ENCODE measurements at regions not wholly inside any gene's neighbourhood (a gene's known extent, or its start where the extent isn't known, plus 50 kb on each side); places are given as distances from the start of the nearest gene placed in this dataset.

DNA sequence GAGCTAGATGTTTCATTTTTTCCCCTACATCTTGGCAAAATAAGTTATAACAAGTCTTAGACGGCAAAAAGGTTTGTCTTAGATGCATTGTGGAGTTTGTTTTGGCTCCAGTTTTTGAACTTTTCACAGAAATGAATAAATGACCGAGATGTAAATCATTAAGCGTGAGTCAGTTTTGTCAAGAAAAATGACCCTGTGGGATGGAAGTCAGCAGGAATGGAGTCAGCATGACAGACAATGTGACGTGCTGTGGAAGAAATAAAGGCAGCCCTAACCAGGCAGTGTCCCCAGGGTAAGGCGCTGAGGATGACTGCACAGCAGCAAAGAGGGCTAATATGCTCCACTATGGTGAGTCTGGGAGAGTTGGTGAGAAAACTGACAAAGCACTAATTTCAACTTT, 163.2 kb downstream of the NOC3L start:
- no peak overlapping the region for H3K4me3 ChIP-seq
- H3K36me3 ChIP-seq: no peaks in the 10 kb centered on the region
- H3K27me3 ChIP-seq: no peaks in the 10 kb centered on the region
- H3K9me3 ChIP-seq: no peaks in the 10 kb centered on the region
- H3K27ac ChIP-seq: no peak overlapping the region
- H3K4me1 ChIP-seq: peaks cover 0 to 1% (median 0%) of the 10 kb centered on the region in 3 donors
- intact Hi-C loops (cut with DNase I): no loop called here
- WGBS, 2 donors: 38 to 54% methylated on average over 5 of the region's 5 CpGs
- TF ChIP-seq, protein P1, sequence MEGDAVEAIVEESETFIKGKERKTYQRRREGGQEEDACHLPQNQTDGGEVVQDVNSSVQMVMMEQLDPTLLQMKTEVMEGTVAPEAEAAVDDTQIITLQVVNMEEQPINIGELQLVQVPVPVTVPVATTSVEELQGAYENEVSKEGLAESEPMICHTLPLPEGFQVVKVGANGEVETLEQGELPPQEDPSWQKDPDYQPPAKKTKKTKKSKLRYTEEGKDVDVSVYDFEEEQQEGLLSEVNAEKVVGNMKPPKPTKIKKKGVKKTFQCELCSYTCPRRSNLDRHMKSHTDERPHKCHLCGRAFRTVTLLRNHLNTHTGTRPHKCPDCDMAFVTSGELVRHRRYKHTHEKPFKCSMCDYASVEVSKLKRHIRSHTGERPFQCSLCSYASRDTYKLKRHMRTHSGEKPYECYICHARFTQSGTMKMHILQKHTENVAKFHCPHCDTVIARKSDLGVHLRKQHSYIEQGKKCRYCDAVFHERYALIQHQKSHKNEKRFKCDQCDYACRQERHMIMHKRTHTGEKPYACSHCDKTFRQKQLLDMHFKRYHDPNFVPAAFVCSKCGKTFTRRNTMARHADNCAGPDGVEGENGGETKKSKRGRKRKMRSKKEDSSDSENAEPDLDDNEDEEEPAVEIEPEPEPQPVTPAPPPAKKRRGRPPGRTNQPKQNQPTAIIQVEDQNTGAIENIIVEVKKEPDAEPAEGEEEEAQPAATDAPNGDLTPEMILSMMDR (IDR thresholded peaks at IDR 0.05): no peak
- no peak for TF ChIP-seq POLR2A (IDR thresholded peaks at IDR 0.05)
- no peak for DNase-seq

DNA sequence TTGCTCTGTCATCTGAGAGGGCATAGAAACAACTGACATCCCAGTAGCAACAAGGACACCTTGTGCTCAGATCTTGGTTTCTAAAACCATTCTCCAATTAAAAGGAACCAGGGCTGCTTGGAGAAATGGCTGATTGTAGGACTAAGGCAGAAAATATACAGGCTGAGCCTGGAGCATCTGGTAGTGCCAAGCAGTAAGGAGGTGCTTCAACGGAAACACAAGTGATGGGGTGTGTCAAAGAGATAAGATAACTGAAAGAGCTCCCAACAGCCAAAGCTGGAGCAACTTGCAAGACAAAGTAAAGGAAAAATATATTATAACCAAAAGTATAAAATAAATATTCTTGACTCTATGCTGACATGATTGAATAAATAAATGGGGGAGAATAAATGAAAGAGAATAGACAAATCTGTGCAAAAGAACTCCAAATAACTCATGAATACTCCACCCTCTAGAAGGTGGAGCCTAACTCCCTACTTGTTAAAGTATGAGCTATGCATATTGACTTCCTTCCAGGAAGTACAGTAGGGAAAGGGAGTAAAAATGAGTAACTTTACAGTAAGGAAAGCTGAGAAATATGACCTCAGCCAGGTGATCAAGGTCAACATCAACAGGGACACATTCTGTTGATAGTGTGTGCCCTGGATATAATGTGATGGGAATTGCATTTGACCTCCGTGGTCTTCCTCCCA, 162.4 kb downstream of the NOC3L start:
- DNase-seq: no peak
- TF ChIP-seq, protein P1 (IDR thresholded peaks at IDR 0.05): no peak
- TF ChIP-seq POLR2A (IDR thresholded peaks at IDR 0.05): no peak
- Histone ChIP-seq H3K4me1 (no peaks in the 10 kb centered on the region), H3K4me3 (no peak overlapping the region), H3K36me3 (no peaks in the 10 kb centered on the region), H3K27ac (no peak overlapping the region), H3K27me3 (no peaks in the 10 kb centered on the region), H3K9me3 (no peaks in the 10 kb centered on the region)
- intact Hi-C loops (cut with DNase I): no loop called here
- WGBS, 2 donors: 78 to 80% methylated on average over 2 of the region's 2 CpGs

DNA sequence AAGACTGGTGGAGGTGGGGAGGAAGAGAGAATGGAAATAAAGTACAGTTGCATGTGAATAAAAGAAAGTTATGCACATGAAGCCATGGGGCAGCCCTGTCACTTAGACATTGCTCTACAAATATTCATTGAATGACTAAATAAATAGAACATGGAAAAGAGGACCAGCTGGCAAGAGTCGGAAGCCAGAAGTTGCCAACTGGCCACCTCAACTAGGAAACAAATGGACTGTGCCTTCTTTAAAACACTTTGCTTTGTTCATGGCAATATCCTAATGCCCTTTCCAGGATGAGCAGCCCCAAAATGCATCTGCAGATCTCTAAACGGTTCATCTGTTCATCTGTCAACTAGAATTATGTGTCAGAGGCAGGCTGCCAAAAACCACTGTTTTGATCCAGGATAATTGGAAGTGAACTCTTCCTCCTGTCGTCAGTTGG, 157.3 kb downstream of the NOC3L start:
- Histone ChIP-seq H3K4me1 (no peaks in the 10 kb centered on the region), H3K9me3 (no peaks in the 10 kb centered on the region), H3K4me3 (no peak overlapping the region), H3K27ac (no peak overlapping the region), H3K36me3 (no peaks in the 10 kb centered on the region), H3K27me3 (no peaks in the 10 kb centered on the region)
- intact Hi-C loops (cut with DNase I): no loop called here
- WGBS, 2 donors: 30 to 34% methylated on average over 3 of the region's 3 CpGs
- no peak for DNase-seq
- TF ChIP-seq, protein P1 (IDR thresholded peaks at IDR 0.05): no peak
- TF ChIP-seq POLR2A (IDR thresholded peaks at IDR 0.05): no peak

DNA sequence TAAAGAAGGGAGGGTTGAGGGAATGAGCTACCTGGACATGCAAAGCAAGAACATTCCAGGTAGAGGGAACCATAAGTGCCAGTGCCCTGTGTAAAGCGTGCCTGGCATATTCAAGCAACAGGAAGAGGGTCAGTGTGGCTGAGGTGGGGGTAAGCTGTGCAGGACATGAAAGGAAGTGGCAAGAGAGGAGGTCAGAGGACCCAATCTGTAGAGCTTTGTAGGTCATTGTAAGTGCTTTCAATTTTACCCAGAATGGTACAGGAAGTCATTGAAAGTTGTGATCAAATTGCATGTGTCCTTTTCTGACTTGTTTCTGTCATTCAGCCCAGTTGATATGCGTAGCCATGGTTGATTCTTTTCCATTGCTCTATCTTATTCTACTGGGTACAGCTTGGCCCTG, 156.6 kb downstream of the NOC3L start:
- TF ChIP-seq POLR2A (IDR thresholded peaks at IDR 0.05): no peak
- TF ChIP-seq, protein P1 (IDR thresholded peaks at IDR 0.05): no peak
- H3K27ac ChIP-seq: no peak overlapping the region
- no peaks in the 10 kb centered on the region for H3K9me3 ChIP-seq
- H3K27me3 ChIP-seq: no peaks in the 10 kb centered on the region
- H3K4me1 ChIP-seq: no peaks in the 10 kb centered on the region
- H3K36me3 ChIP-seq: no peaks in the 10 kb centered on the region
- H3K4me3 ChIP-seq: no peak overlapping the region
- 69 to 72% methylated on average over 2 of the region's 2 CpGs for WGBS, 2 donors
- intact Hi-C loops (cut with DNase I): no loop called here
- no peak for DNase-seq

DNA sequence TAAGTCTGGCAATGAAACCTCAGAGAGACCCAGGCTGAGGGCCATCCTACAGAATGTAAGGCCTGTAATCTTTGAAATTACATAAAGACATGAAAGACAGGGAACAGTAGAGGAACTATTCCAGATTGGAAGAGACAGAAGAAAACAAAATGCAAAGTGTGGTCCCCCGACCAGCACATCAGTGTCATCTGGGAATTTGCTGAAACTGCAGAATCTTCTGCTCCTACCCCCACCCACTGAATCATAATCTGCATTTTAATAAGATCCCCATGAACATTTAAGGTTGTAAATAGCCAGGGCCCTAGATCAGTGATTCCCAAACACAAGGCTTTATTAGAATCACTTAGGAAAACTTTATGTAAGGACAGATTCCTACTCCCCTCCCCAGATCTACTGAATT, 154.4 kb downstream of the NOC3L start:
- intact Hi-C loops (cut with DNase I): no loop called here
- no peaks in the 10 kb centered on the region for H3K27me3 ChIP-seq
- WGBS, 2 donors: 69 to 75% methylated on average over 1 of the region's 1 CpG
- no peak for DNase-seq
- TF ChIP-seq, protein P1 (IDR thresholded peaks at IDR 0.05): no peak
- TF ChIP-seq POLR2A (IDR thresholded peaks at IDR 0.05): no peak
- H3K9me3 ChIP-seq: no peaks in the 10 kb centered on the region
- H3K4me3 ChIP-seq: no peak overlapping the region
- no peaks in the 10 kb centered on the region for H3K36me3 ChIP-seq
- peaks cover 0 to 5% (median 3%) of the 10 kb centered on the region in 3 donors for H3K4me1 ChIP-seq
- H3K27ac ChIP-seq: no peak overlapping the region
